Left forelimb (tissue), 1 donor: ENCODE measurements at regions not wholly inside any gene's neighbourhood (a gene's known extent, or its start where the extent isn't known, plus 50 kb on each side); places are given as distances from the start of the nearest gene placed in this dataset.

Source experiments
- DNase-seq: peaks from one replicate; pipeline ENCODE4 v3.0.0-alpha.2; 2018; ENCODE audit warnings: low spot score

DNA sequence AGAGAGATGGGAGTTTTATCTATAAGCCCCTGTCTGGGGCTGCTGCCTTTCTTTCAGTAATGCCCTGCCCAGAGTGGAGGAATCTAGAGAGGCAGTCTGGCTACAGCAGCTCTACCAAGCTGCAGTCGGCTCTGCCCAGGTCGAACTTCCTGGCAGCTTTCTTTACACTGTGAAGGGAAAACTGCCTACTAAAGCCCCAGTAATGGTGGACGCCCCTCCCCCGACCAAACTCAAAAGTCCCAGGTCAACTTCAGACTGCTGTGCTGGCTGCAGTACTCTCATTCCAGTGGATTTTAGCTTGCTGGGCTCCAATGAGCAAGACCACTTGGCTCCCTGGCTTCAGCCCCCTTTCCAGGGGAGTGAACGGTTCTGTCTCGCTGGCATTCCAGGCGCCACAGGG, 65.9 kb upstream of the RARB start:
- DNase-seq = no peak

DNA sequence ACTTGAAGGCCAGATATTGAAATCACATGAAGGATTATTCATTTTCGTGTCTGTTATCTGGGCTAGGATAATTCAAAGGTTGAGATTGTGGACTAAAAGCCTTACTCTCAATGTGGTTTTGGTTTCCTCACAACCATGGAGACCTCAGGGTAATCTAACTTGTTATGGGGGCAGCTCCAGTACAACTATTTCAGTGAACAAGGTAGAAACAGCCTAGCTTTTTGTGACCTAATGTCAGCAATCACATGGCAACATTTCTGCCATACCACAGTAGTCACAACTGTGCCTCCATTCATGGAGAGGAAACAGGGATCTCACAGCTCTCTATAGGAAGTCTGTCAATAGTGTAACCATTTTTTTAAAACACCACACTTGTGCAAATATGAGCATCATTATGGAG, 62.4 kb upstream of the RARB start:
- no peak for DNase-seq

GRCh38 chr3:25367025-25367424, 61.0 kb upstream of the RARB start:
- DNase-seq = no peak

DNA sequence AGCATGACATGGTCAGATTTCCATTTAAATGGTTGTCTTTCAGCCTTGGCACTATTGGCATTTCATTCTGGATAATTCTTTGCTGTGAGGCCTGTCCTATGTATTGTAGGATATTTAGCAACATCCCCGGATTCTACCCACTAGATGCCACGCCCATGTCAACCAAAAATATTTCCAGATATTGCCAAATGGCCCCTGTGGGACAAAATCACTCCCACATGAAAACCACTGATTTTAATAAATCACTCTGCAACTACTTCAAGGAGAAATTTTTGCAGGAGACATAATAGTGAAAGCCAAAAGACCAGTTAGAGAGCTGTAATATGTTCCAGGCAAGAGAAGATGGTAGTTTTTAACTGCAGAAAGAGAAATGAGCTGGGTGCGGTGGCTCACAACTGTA, 55.9 kb upstream of the RARB start:
- DNase-seq = no peak

DNA sequence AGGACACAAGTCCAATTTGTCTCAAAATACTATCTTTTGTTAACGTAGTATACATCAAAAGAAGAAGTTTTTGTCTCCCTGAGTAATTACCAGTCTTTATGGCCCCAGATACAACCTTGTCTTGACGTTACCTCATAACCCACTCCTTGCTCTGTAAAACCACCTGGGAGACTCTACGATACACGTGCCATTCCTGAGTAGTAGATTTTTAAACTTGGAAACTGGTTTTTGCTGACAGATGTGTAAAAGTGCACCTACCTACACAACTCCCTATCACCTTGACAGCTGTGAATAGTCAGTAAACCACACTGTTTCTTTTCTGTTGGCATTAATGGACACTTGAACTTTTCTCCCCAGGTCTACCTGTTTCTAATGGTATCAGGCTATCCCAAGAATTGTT, 51.7 kb upstream of the RARB start:
- DNase-seq = no peak

DNA sequence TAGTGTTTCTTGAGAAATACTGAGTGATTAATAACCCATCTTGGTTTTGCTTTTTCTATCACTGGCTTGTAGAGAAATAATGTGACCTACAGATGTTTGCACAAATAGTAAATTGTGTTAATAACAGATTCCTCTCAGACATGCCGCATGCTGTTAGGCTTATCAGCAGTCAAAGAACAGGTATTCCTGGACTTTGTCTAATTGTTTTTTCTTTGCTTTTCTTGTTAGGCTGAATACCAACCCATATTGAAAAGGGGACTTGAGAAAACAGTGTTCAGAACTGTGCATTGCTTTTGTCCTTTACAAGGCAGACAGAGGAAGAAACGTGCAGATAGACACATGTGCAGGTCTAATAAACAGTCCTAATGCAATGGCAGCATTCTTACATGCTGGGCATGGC, 51.0 kb upstream of the RARB start:
- no peak for DNase-seq
